Vagina (tissue), 2 donors: ENCODE measurements at regions not wholly inside any gene's neighbourhood (a gene's known extent, or its start where the extent isn't known, plus 50 kb on each side); places are given as distances from the start of the nearest gene placed in this dataset.

ENCODE experiments used
- POLR2A ChIP-seq, 2 donors: fragments of 450-650 bp; IDR thresholded peaks; one replicate each; pipeline ENCODE4 v1.6.1; 2017; ENCODE audit warnings: antibody characterized with exemption in 2 of 2, mild to moderate bottlenecking in 2 of 2, moderate library complexity in 2 of 2
- POLR2AphosphoS5 ChIP-seq, 2 donors: sonication (generic); formaldehyde crosslinking; IDR thresholded peaks; one replicate each; pipeline ENCODE4 v1.9.0; 2017; ENCODE audit warnings: antibody characterized with exemption in 2 of 2, mild to moderate bottlenecking in 2 of 2, low read depth in 1 of 2; ENCODE audit not compliant: insufficient read depth in 1 of 2

DNA sequence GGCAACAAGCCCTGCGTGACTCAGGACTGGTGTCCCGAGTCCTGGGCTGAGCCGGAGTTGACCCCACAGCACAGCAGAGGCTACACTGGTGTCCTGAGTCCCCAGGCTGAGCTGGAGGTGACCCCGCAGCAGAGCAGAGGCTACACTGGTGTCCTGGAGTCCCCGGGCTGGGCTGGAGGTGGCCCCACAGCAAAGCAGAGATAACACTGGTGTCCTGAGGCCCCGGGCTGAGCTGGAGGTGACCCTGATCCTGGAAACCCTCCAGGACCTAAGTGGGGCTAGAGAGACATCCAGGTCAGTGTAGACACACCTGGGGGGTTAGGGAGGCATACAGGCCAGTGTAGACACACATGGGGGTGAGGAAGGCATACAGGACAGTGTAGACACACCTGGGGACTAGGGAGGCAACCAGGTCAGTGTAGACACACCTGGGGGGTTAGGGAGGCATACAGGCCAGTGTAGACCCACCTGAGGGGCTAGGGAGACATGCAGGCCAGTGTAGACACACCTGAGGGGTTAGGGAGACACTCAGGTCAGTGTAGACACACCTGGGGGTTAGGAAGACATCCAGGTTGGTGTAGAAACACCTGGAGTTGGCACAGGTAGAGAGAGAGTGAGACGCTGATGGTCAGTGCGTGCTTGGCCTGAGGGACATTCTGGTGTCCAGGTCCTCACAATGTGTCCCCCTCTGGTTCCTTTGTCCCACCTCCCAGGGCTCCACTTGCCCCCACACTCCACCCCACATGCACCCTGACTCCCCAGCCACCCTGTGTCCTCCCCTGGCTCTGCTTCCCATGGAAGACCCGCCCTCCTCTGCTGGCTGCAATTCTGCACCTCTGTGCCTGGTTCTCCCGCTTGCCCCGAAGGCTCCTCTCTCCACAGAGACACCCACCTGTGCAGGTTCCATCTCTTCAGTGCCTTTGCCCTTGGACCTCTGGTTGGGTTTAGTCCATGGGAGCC lies 321.6 kb upstream of the SFSWAP start:
- TF ChIP-seq POLR2AphosphoS5 (IDR thresholded peaks at IDR 0.05; ENCODE audit: insufficient read depth in 1 of 2, low read depth in 1 of 2) (no peak), POLR2A (IDR thresholded peaks at IDR 0.05) (no peak)
